HL-60 (cell line): ENCODE measurements at regions not wholly inside any gene's neighbourhood (a gene's known extent, or its start where the extent isn't known, plus 50 kb on each side); places are given as distances from the start of the nearest gene placed in this dataset.

ENCODE experiments used
- DNase-seq, 2 experiments: peaks; one replicate each; pipeline ENCODE4 v3.0.0-alpha.2; 2010 to 2020; ENCODE audit warnings: low read depth in 1 of 2, low spot score in 1 of 2
- H3K27ac ChIP-seq: fragments of 250-450 bp; sonication (Bioruptor Pico); replicated peaks from 2 replicates; pipeline ENCODE4 v1.5.1; 2020; ENCODE audit warnings: mild to moderate bottlenecking, moderate library complexity
- H3K27me3 ChIP-seq: fragments of 250-450 bp; sonication (Bioruptor Pico); 2 replicates; pipeline ENCODE4 v1.5.1; 2021; ENCODE audit warnings: mild to moderate bottlenecking, moderate library complexity; ENCODE audit not compliant: insufficient read depth, poor library complexity, severe bottlenecking
- H3K4me3 ChIP-seq: replicated peaks from 2 replicates; pipeline ENCODE4 v1.5.1; 2011; ENCODE audit warnings: mild to moderate bottlenecking, control low read depth, low read length; ENCODE audit not compliant: insufficient read depth
- GABPA ChIP-seq: IDR thresholded peaks from 2 replicates; pipeline ENCODE4 v1.6.1; 2012; ENCODE audit warnings: low read depth
- POLR2AphosphoS5 ChIP-seq: IDR thresholded peaks from 2 replicates; pipeline ENCODE4 v1.6.1; 2012; ENCODE audit warnings: low read depth
- REST ChIP-seq: IDR thresholded peaks from 2 replicates; pipeline ENCODE4 v1.6.1; 2012; ENCODE audit warnings: low read depth; ENCODE audit not compliant: insufficient replicate concordance
- SPI1 ChIP-seq: IDR thresholded peaks from 2 replicates; pipeline ENCODE4 v1.6.1; 2012; ENCODE audit warnings: low read depth, mild to moderate bottlenecking, borderline replicate concordance
- TF ChIP-seq, protein P1 (sequence below): IDR thresholded peaks from one replicate; pipeline ENCODE4 v1.5.1; 2011; ENCODE audit warnings: low read length, control low read depth, inconsistent platforms; ENCODE audit not compliant: insufficient read depth

- no peak overlapping the region for H3K27ac ChIP-seq
- TF ChIP-seq POLR2AphosphoS5 (no peak), GABPA (no peak), SPI1 (no peak), REST (no peak)
- TF ChIP-seq, protein P1, sequence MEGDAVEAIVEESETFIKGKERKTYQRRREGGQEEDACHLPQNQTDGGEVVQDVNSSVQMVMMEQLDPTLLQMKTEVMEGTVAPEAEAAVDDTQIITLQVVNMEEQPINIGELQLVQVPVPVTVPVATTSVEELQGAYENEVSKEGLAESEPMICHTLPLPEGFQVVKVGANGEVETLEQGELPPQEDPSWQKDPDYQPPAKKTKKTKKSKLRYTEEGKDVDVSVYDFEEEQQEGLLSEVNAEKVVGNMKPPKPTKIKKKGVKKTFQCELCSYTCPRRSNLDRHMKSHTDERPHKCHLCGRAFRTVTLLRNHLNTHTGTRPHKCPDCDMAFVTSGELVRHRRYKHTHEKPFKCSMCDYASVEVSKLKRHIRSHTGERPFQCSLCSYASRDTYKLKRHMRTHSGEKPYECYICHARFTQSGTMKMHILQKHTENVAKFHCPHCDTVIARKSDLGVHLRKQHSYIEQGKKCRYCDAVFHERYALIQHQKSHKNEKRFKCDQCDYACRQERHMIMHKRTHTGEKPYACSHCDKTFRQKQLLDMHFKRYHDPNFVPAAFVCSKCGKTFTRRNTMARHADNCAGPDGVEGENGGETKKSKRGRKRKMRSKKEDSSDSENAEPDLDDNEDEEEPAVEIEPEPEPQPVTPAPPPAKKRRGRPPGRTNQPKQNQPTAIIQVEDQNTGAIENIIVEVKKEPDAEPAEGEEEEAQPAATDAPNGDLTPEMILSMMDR = no peak
- DNase-seq = no peak
- no peak overlapping the region for H3K4me3 ChIP-seq
- no peaks in the 10 kb centered on the region for H3K27me3 ChIP-seq
Observed at GRCh38 chr15:36429707-36430106, 149.7 kb upstream of the CDIN1 start.

- TF ChIP-seq GABPA (no peak), REST (no peak), SPI1 (no peak)
- no peak for DNase-seq
- Histone ChIP-seq H3K27me3 (no peaks in the 10 kb centered on the region), H3K4me3 (no peak overlapping the region), H3K27ac (no peak overlapping the region)
Observed at GRCh38 chr15:36430280-36430679, 149.1 kb upstream of the CDIN1 start.

- no peak for TF ChIP-seq SPI1
- TF ChIP-seq REST = no peak
- H3K27ac ChIP-seq = no peak overlapping the region
- DNase-seq = no peak
- H3K4me3 ChIP-seq = no peak overlapping the region
- no peaks in the 10 kb centered on the region for H3K27me3 ChIP-seq
Observed at GRCh38 chr15:36430726-36431265, 148.6 kb upstream of the CDIN1 start.

- Histone ChIP-seq H3K27ac (no peak overlapping the region), H3K4me3 (no peak overlapping the region), H3K27me3 (no peaks in the 10 kb centered on the region)
- TF ChIP-seq REST = no peak
- DNase-seq = no peak
Observed at GRCh38 chr15:36432161-36432560, 147.3 kb upstream of the CDIN1 start.
